ENCODE measurements at regions not wholly inside any gene's neighbourhood (a gene's known extent, or its start where the extent isn't known, plus 50 kb on each side); places are given as distances from the start of the nearest gene placed in this dataset.

DNA sequence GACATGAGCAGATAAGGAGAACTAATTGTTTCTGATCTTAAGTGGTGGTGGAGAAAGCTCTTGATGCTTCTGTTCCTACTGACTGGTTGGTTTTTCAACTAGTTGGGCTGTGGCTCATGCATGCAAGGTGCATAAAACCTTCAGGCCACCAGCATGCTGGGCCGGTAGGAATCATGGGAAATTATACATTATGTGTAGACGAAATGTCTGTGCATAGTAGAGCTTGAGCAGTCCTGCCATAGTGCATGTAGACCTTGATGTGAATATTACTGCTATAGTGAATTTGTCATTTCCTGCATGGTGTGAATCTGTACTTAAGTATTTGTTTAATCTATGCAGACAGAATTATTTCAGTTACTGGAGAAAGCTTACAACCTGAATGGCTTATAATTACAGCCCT lies 433.6 kb upstream of the ADAMTSL1 start:
- TF ChIP-seq POLR2A (IDR thresholded peaks at IDR 0.05) = no peak
- TF ChIP-seq, protein P1, sequence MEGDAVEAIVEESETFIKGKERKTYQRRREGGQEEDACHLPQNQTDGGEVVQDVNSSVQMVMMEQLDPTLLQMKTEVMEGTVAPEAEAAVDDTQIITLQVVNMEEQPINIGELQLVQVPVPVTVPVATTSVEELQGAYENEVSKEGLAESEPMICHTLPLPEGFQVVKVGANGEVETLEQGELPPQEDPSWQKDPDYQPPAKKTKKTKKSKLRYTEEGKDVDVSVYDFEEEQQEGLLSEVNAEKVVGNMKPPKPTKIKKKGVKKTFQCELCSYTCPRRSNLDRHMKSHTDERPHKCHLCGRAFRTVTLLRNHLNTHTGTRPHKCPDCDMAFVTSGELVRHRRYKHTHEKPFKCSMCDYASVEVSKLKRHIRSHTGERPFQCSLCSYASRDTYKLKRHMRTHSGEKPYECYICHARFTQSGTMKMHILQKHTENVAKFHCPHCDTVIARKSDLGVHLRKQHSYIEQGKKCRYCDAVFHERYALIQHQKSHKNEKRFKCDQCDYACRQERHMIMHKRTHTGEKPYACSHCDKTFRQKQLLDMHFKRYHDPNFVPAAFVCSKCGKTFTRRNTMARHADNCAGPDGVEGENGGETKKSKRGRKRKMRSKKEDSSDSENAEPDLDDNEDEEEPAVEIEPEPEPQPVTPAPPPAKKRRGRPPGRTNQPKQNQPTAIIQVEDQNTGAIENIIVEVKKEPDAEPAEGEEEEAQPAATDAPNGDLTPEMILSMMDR (IDR thresholded peaks at IDR 0.05) = no peak
- ATAC-seq (no peak), DNase-seq (no peak)
- WGBS, 2 donors = 81 to 84% methylated on average over 2 of the region's 2 CpGs
- Histone ChIP-seq H3K4me1 (no peaks in the 10 kb centered on the region), H3K4me3 (no peak overlapping the region), H3K27ac (no peak overlapping the region), H3K36me3 (replicated peaks in 1 of 2; ENCODE audit: insufficient read depth in 1 of 2, low read depth in 2 of 2) (no peaks in the 10 kb centered on the region), H3K27me3 (no peaks in the 10 kb centered on the region), H3K9me3 (no peaks in the 10 kb centered on the region)
- intact Hi-C loops (cut with DNase I) = no loop called here

DNA sequence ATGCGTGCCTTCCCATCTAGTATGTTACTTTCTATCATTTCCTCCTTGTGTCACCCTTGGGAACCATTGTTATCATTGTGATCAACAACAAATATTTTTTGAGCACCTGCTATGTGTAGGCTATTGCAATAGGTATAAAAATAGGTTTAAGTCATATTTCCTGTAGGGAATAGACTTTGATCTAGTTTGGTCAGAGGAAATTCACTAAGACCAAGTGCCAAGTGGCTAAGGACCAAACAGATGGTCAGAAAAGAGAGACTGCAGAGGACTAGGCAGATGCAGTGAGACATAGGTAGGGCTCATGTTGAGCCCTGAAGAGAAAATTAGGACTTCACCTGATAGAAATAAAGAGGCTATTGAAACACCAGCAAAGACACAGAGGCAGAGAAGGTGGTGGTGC lies 430.0 kb upstream of the ADAMTSL1 start:
- Histone ChIP-seq H3K27me3 (no peaks in the 10 kb centered on the region), H3K4me1 (no peaks in the 10 kb centered on the region), H3K4me3 (no peak overlapping the region), H3K9me3 (no peaks in the 10 kb centered on the region), H3K36me3 (replicated peaks in 1 of 2; ENCODE audit: insufficient read depth in 1 of 2, low read depth in 2 of 2) (no peaks in the 10 kb centered on the region), H3K27ac (no peak overlapping the region)
- ATAC-seq = no peak
- intact Hi-C loops (cut with DNase I) = no loop called here
- TF ChIP-seq, protein P1 (IDR thresholded peaks at IDR 0.05) = no peak
- no peak for TF ChIP-seq POLR2A (IDR thresholded peaks at IDR 0.05)
- WGBS, 2 donors = 92% methylated on average over 1 of the region's 1 CpG
- DNase-seq = no peak

DNA sequence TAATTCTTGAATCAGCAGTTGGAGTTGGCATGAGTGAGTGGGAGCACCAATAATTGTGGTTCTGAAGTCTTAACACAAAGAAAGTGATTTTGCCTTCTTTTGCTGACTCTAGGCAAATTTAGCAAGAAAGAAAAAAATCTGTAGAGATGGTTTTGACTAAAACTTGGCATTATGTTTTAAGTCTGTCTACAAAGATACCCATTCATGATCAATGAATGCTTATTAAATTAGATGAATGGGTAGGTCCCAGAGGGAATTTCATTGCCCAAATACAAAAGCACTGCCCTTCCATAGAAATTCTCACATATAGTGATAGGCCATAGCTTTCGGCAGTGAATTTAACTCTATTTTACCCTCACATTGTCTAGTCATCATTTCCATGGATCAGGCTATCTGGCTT lies 428.6 kb upstream of the ADAMTSL1 start:
- WGBS, 2 donors = 81 to 90% methylated on average over 1 of the region's 1 CpG
- TF ChIP-seq, protein P1 (IDR thresholded peaks at IDR 0.05) = no peak
- Histone ChIP-seq H3K27ac (no peak overlapping the region), H3K9me3 (no peaks in the 10 kb centered on the region), H3K36me3 (replicated peaks in 1 of 2; ENCODE audit: insufficient read depth in 1 of 2, low read depth in 2 of 2) (no peaks in the 10 kb centered on the region), H3K4me1 (no peaks in the 10 kb centered on the region), H3K4me3 (no peak overlapping the region), H3K27me3 (no peaks in the 10 kb centered on the region)
- DNase-seq (no peak), ATAC-seq (no peak)
- intact Hi-C loops (cut with DNase I) = no loop called here

DNA sequence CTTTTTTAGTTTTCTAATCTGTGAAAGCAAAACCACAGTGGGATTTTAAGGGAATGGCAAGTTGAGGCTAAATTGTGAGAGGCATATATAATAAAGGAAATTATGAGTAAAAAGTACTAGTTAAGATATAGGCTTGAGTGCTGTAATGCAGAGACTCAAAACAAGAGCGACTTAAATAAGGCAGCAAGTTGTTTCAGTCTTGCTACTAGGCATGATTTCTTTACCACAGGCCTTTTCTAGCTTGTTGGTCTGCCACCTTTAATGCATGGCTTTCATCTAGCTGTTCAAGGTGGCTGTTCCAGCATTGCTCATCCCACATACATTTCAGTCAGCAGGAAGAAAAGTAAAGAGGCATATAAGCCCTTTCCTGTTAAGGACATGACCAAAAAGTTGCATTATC lies 427.9 kb upstream of the ADAMTSL1 start:
- H3K9me3 ChIP-seq = no peaks in the 10 kb centered on the region
- intact Hi-C loops (cut with DNase I) = no loop called here
- H3K27me3 ChIP-seq = no peaks in the 10 kb centered on the region
- no peaks in the 10 kb centered on the region for H3K4me1 ChIP-seq
- ATAC-seq (no peak), DNase-seq (no peak)
- 74 to 86% methylated on average over 1 of the region's 1 CpG for WGBS, 2 donors
- H3K36me3 ChIP-seq (replicated peaks in 1 of 2; ENCODE audit: insufficient read depth in 1 of 2, low read depth in 2 of 2) = no peaks in the 10 kb centered on the region
- TF ChIP-seq, protein P1 (IDR thresholded peaks at IDR 0.05) = no peak
- TF ChIP-seq POLR2A (IDR thresholded peaks at IDR 0.05) = no peak
- H3K27ac ChIP-seq = no peak overlapping the region
- H3K4me3 ChIP-seq = no peak overlapping the region

DNA sequence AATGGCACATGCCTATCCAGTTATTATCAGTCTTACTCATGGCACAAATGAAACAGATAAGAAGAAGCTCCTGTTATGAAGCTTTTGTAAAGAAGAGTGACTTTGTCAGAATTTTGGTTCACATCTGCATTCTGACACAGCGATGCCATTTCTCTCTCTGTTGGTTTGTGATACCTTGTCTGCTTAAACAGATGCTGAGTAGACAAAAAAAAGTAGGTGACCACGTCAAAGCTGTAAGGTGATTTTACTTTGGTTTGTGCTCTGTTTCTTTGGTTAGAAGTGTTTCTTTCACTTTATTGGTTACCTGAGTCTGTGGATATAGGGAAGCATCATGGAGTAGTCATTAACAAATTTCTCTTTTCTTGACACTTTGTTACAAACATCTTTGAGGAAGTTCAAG lies 422.3 kb upstream of the ADAMTSL1 start:
- intact Hi-C loops (cut with DNase I) = no loop called here
- Histone ChIP-seq H3K36me3 (replicated peaks in 1 of 2; ENCODE audit: insufficient read depth in 1 of 2, low read depth in 2 of 2) (no peaks in the 10 kb centered on the region), H3K27me3 (no peaks in the 10 kb centered on the region), H3K4me1 (no peaks in the 10 kb centered on the region), H3K4me3 (no peak overlapping the region), H3K27ac (no peak overlapping the region), H3K9me3 (no peaks in the 10 kb centered on the region)
- ATAC-seq (no peak), DNase-seq (no peak)
- TF ChIP-seq POLR2A (IDR thresholded peaks at IDR 0.05) = no peak
- TF ChIP-seq, protein P1 (IDR thresholded peaks at IDR 0.05) = no peak
- WGBS, 2 donors = 61 to 71% methylated on average over 2 of the region's 2 CpGs
